ENCODE measurements at regions not wholly inside any gene's neighbourhood (a gene's known extent, or its start where the extent isn't known, plus 50 kb on each side); places are given as distances from the start of the nearest gene placed in this dataset.

GRCh38 chr5:135115591-135115990, 81.6 kb upstream of the PITX1 start:
- no CpG with 5 or more reads among the region's 6 CpGs for WGBS, 2 donors (ENCODE audit: extremely low coverage in 2 of 2, insufficient read length in 2 of 2, insufficient replicate concordance in 1 of 2)
- no peaks in the 10 kb centered on the region for H3K9me3 ChIP-seq (replicated peaks in 1 of 2; ENCODE audit: control insufficient read depth in 2 of 2, insufficient read depth in 1 of 2, low read depth in 1 of 2, low read length in 2 of 2)
- no peak overlapping the region for H3K14ac ChIP-seq (ENCODE audit: low read length)
- no peak overlapping the region for H3K4ac ChIP-seq (ENCODE audit: low read length)
- H3K9ac ChIP-seq (ENCODE audit: low read depth, low read length, poor library complexity), result no peak overlapping the region
- H2BK15ac ChIP-seq (ENCODE audit: low read length), result no peak overlapping the region
- no peaks in the 10 kb centered on the region for H3K79me1 ChIP-seq (ENCODE audit: low read depth, low read length)
- H2AK5ac ChIP-seq (ENCODE audit: low read depth, low read length), result no peak overlapping the region
- H3K18ac ChIP-seq (ENCODE audit: low read length), result no peak overlapping the region
- no peak overlapping the region for H3K27ac ChIP-seq (replicated peaks; ENCODE audit: low read length)
- no peak overlapping the region for H2AFZ ChIP-seq (ENCODE audit: low read length)
- no peak overlapping the region for H4K91ac ChIP-seq (ENCODE audit: low read depth, low read length, poor library complexity)
- peaks cover 0 to 8% of the 10 kb centered on the region in 2 donors for H3K4me1 ChIP-seq (ENCODE audit: control insufficient read depth in 2 of 2, insufficient read depth in 1 of 2, low read depth in 1 of 2, low read length in 2 of 2)
- H3K27me3 ChIP-seq (ENCODE audit: control insufficient read depth in 3 of 3, insufficient read depth in 3 of 3, low read depth in 1 of 3, low read length in 3 of 3), result peaks cover 0 to 27% (median 0%) of the 10 kb centered on the region in 3 experiments
- no peak for DNase-seq (ENCODE audit: low spot score)
- H2BK12ac ChIP-seq (ENCODE audit: low read length), result no peak overlapping the region
- no peak overlapping the region for H3K23ac ChIP-seq (ENCODE audit: low read depth, low read length, poor library complexity)
- no peaks in the 10 kb centered on the region for H3K36me3 ChIP-seq (replicated peaks in 1 of 2; ENCODE audit: control insufficient read depth in 2 of 2, insufficient read depth in 2 of 2, low read length in 2 of 2)
- no peak overlapping the region for H4K8ac ChIP-seq (ENCODE audit: low read depth, low read length)
- no peak overlapping the region for H3K4me3 ChIP-seq (ENCODE audit: low read length in 2 of 2)
- no peak overlapping the region for H2BK120ac ChIP-seq (ENCODE audit: low read depth, low read length)
- no peak overlapping the region for H3K4me2 ChIP-seq (ENCODE audit: insufficient read depth, low read length, poor library complexity, severe bottlenecking)
- no peak overlapping the region for H2BK5ac ChIP-seq (ENCODE audit: low read length)

GRCh38 chr5:135114759-135115158, 80.7 kb upstream of the PITX1 start:
- peaks cover 0 to 34% (median 0%) of the 10 kb centered on the region in 3 experiments for H3K27me3 ChIP-seq (ENCODE audit: control insufficient read depth in 3 of 3, insufficient read depth in 3 of 3, low read depth in 1 of 3, low read length in 3 of 3)
- no peak overlapping the region for H2BK12ac ChIP-seq (ENCODE audit: low read length)
- H3K27ac ChIP-seq (replicated peaks; ENCODE audit: low read length), result no peak overlapping the region
- no peak overlapping the region for H3K4me2 ChIP-seq (ENCODE audit: insufficient read depth, low read length, poor library complexity, severe bottlenecking)
- no peak overlapping the region for H4K91ac ChIP-seq (ENCODE audit: low read depth, low read length, poor library complexity)
- no peaks in the 10 kb centered on the region for H3K9me3 ChIP-seq (replicated peaks in 1 of 2; ENCODE audit: control insufficient read depth in 2 of 2, insufficient read depth in 1 of 2, low read depth in 1 of 2, low read length in 2 of 2)
- no peak overlapping the region for H3K23ac ChIP-seq (ENCODE audit: low read depth, low read length, poor library complexity)
- H4K8ac ChIP-seq (ENCODE audit: low read depth, low read length), result no peak overlapping the region
- no peak overlapping the region for H3K4me3 ChIP-seq (ENCODE audit: low read length in 2 of 2)
- H2BK5ac ChIP-seq (ENCODE audit: low read length), result no peak overlapping the region
- H2AFZ ChIP-seq (ENCODE audit: low read length), result no peak overlapping the region
- H3K14ac ChIP-seq (ENCODE audit: low read length), result no peak overlapping the region
- H3K9ac ChIP-seq (ENCODE audit: low read depth, low read length, poor library complexity), result no peak overlapping the region
- H3K79me1 ChIP-seq (ENCODE audit: low read depth, low read length), result no peaks in the 10 kb centered on the region
- no peak overlapping the region for H2BK15ac ChIP-seq (ENCODE audit: low read length)
- no peak for DNase-seq (ENCODE audit: low spot score)
- H3K4me1 ChIP-seq (ENCODE audit: control insufficient read depth in 2 of 2, insufficient read depth in 1 of 2, low read depth in 1 of 2, low read length in 2 of 2), result peaks cover 0 to 8% of the 10 kb centered on the region in 2 donors
- no peaks in the 10 kb centered on the region for H3K36me3 ChIP-seq (replicated peaks in 1 of 2; ENCODE audit: control insufficient read depth in 2 of 2, insufficient read depth in 2 of 2, low read length in 2 of 2)
- no peak overlapping the region for H2BK120ac ChIP-seq (ENCODE audit: low read depth, low read length)
- WGBS, 2 donors (ENCODE audit: extremely low coverage in 2 of 2, insufficient read length in 2 of 2, insufficient replicate concordance in 1 of 2), result no CpG with 5 or more reads among the region's 2 CpGs
- H2AK5ac ChIP-seq (ENCODE audit: low read depth, low read length), result no peak overlapping the region
- H3K4ac ChIP-seq (ENCODE audit: low read length), result no peak overlapping the region
- no peak overlapping the region for H3K18ac ChIP-seq (ENCODE audit: low read length)

DNA sequence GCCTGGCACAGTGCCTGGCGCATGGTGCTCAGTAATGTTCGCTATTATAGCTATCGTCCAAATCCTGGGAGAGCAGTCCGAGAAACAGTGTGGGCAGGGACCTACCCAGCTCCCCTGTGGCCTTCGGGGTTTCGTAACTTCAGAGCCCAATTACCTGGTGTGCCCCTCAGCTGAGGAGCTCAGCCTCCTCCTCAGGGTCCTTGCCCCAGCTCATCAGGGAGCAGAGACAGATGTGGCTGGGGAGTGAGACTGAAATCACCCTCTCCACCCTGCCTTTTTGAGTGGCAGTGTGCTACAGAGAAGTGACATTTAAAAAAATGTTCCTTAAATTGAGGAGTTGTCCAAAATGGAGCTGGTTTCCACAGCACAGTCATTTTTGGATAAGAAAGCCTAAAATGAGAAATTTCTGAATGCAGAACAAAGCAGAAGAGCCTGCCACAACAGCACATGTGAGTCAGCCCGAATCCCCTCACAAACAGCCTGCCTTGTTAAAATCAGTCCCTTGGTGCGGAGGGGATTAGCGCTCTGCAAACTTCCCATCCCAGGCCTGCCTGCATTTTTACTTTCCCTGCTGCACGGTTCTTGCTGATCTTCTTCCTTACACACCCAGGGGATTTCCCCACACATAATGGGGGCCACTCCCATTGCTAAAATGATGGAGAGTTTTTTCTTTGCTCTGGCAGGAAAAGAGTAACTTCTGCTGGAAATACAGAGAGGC, 78.1 kb upstream of the PITX1 start:
- Histone ChIP-seq H3K23ac (ENCODE audit: low read depth, low read length, poor library complexity) (no peak overlapping the region), H3K18ac (ENCODE audit: low read length) (peak overlapping the region; percentile 66), H2AK5ac (ENCODE audit: low read depth, low read length) (peak overlapping the region; percentile 61), H3K27ac (replicated peaks; ENCODE audit: low read length) (peak overlapping the region; percentile 34), H2AFZ (ENCODE audit: low read length) (no peak overlapping the region), H3K9me3 (replicated peaks in 1 of 2; ENCODE audit: control insufficient read depth in 2 of 2, insufficient read depth in 1 of 2, low read depth in 1 of 2, low read length in 2 of 2) (no peaks in the 10 kb centered on the region), H2BK120ac (ENCODE audit: low read depth, low read length) (no peak overlapping the region), H3K4ac (ENCODE audit: low read length) (no peak overlapping the region), H3K14ac (ENCODE audit: low read length) (no peak overlapping the region), H2BK12ac (ENCODE audit: low read length) (peak overlapping the region; percentile 11), H3K36me3 (replicated peaks in 1 of 2; ENCODE audit: control insufficient read depth in 2 of 2, insufficient read depth in 2 of 2, low read length in 2 of 2) (no peaks in the 10 kb centered on the region), H3K4me3 (ENCODE audit: low read length in 2 of 2) (no peak overlapping the region), H3K4me1 (ENCODE audit: control insufficient read depth in 2 of 2, insufficient read depth in 1 of 2, low read depth in 1 of 2, low read length in 2 of 2) (peaks cover 0 to 10% of the 10 kb centered on the region in 2 donors), H3K27me3 (ENCODE audit: control insufficient read depth in 3 of 3, insufficient read depth in 3 of 3, low read depth in 1 of 3, low read length in 3 of 3) (peaks cover 0 to 27% (median 0%) of the 10 kb centered on the region in 3 experiments), H3K79me1 (ENCODE audit: low read depth, low read length) (no peaks in the 10 kb centered on the region), H3K9ac (ENCODE audit: low read depth, low read length, poor library complexity) (no peak overlapping the region), H4K8ac (ENCODE audit: low read depth, low read length) (no peak overlapping the region), H4K91ac (ENCODE audit: low read depth, low read length, poor library complexity) (no peak overlapping the region), H2BK15ac (ENCODE audit: low read length) (no peak overlapping the region), H2BK5ac (ENCODE audit: low read length) (peak overlapping the region; percentile 48), H3K4me2 (ENCODE audit: insufficient read depth, low read length, poor library complexity, severe bottlenecking) (peak overlapping the region; percentile 32)
- peak; percentile 24 for DNase-seq (ENCODE audit: low spot score)
- WGBS, 2 donors (ENCODE audit: extremely low coverage in 2 of 2, insufficient read length in 2 of 2, insufficient replicate concordance in 1 of 2), result no CpG with 5 or more reads among the region's 10 CpGs

- no CpG with 5 or more reads among the region's 11 CpGs for WGBS, 2 donors (ENCODE audit: extremely low coverage in 2 of 2, insufficient read length in 2 of 2, insufficient replicate concordance in 1 of 2)
Measured at GRCh38 chr5:135110785-135111596, 77.0 kb upstream of the PITX1 start.

More at GRCh38 chr5:135110785-135111596, 77.0 kb upstream of the PITX1 start:
- no peaks in the 10 kb centered on the region for H3K9me3 ChIP-seq (replicated peaks in 1 of 2; ENCODE audit: control insufficient read depth in 2 of 2, insufficient read depth in 1 of 2, low read depth in 1 of 2, low read length in 2 of 2)
- H2AFZ ChIP-seq (ENCODE audit: low read length), result no peak overlapping the region
- H2BK12ac ChIP-seq (ENCODE audit: low read length), result no peak overlapping the region
- no peak overlapping the region for H3K4me2 ChIP-seq (ENCODE audit: insufficient read depth, low read length, poor library complexity, severe bottlenecking)
- peak overlapping the region; percentile 20 for H3K18ac ChIP-seq (ENCODE audit: low read length)
- no peak overlapping the region for H3K9ac ChIP-seq (ENCODE audit: low read depth, low read length, poor library complexity)
- H3K27me3 ChIP-seq (ENCODE audit: control insufficient read depth in 3 of 3, insufficient read depth in 3 of 3, low read depth in 1 of 3, low read length in 3 of 3), result peaks cover 0 to 27% (median 0%) of the 10 kb centered on the region in 3 experiments
- H3K36me3 ChIP-seq (replicated peaks in 1 of 2; ENCODE audit: control insufficient read depth in 2 of 2, insufficient read depth in 2 of 2, low read length in 2 of 2), result no peaks in the 10 kb centered on the region
- no peak overlapping the region for H2BK5ac ChIP-seq (ENCODE audit: low read length)
- no peak overlapping the region for H3K27ac ChIP-seq (replicated peaks; ENCODE audit: low read length)
- H3K23ac ChIP-seq (ENCODE audit: low read depth, low read length, poor library complexity), result no peak overlapping the region
- peaks cover 0 to 10% of the 10 kb centered on the region in 2 donors for H3K4me1 ChIP-seq (ENCODE audit: control insufficient read depth in 2 of 2, insufficient read depth in 1 of 2, low read depth in 1 of 2, low read length in 2 of 2)
- H2BK15ac ChIP-seq (ENCODE audit: low read length), result no peak overlapping the region
- H3K79me1 ChIP-seq (ENCODE audit: low read depth, low read length), result no peaks in the 10 kb centered on the region
- H3K4ac ChIP-seq (ENCODE audit: low read length), result no peak overlapping the region
- peak overlapping the region; percentile 61 for H2AK5ac ChIP-seq (ENCODE audit: low read depth, low read length)
- no peak for DNase-seq (ENCODE audit: low spot score)
- no peak overlapping the region for H4K8ac ChIP-seq (ENCODE audit: low read depth, low read length)
- no peak overlapping the region for H4K91ac ChIP-seq (ENCODE audit: low read depth, low read length, poor library complexity)
- H3K14ac ChIP-seq (ENCODE audit: low read length), result no peak overlapping the region
- no peak overlapping the region for H2BK120ac ChIP-seq (ENCODE audit: low read depth, low read length)
- H3K4me3 ChIP-seq (ENCODE audit: low read length in 2 of 2), result no peak overlapping the region

All from neuronal stem cell (in vitro differentiated cells).